Trophoblast cell (in vitro differentiated cells and primary cell): ENCODE measurements at regions not wholly inside any gene's neighbourhood (a gene's known extent, or its start where the extent isn't known, plus 50 kb on each side); places are given as distances from the start of the nearest gene placed in this dataset.

ENCODE experiments used
- DNase-seq, 2 donors: peaks; one replicate each; pipeline ENCODE4 v3.0.0-alpha.2; 2016
- H2AFZ ChIP-seq: 2 replicates; pipeline ENCODE4 v1.6.1; 2013; ENCODE audit warnings: low read length, moderate library complexity, mild to moderate bottlenecking; ENCODE audit not compliant: insufficient read depth, poor library complexity
- H2AK5ac ChIP-seq: 2 replicates; pipeline ENCODE4 v1.6.1; 2013; ENCODE audit warnings: mild to moderate bottlenecking, low read length
- H2BK120ac ChIP-seq: 2 replicates; pipeline ENCODE4 v1.6.1; 2013; ENCODE audit warnings: low read length, mild to moderate bottlenecking, moderate library complexity; ENCODE audit not compliant: insufficient read depth, poor library complexity
- H2BK12ac ChIP-seq: 2 replicates; pipeline ENCODE4 v1.6.1; 2013; ENCODE audit warnings: mild to moderate bottlenecking, low read length, moderate library complexity
- H2BK5ac ChIP-seq: 2 replicates; pipeline ENCODE4 v1.6.1; 2013; ENCODE audit warnings: low read length, low read depth, moderate library complexity, mild to moderate bottlenecking; ENCODE audit not compliant: poor library complexity
- H3K14ac ChIP-seq: 2 replicates; pipeline ENCODE4 v1.6.1; 2013; ENCODE audit warnings: mild to moderate bottlenecking, low read length
- H3K18ac ChIP-seq: 2 replicates; pipeline ENCODE4 v1.6.1; 2013; ENCODE audit warnings: mild to moderate bottlenecking, low read length
- H3K23ac ChIP-seq: 2 replicates; pipeline ENCODE4 v1.6.1; 2013; ENCODE audit warnings: low read length
- H3K27ac ChIP-seq: 2 replicates; pipeline ENCODE4 v1.5.1; 2013; ENCODE audit warnings: low read depth, mild to moderate bottlenecking, inconsistent platforms, low read length, moderate library complexity
- H3K27me3 ChIP-seq: 2 replicates; pipeline ENCODE4 v1.6.1; 2013; ENCODE audit warnings: inconsistent platforms, mild to moderate bottlenecking, low read length, moderate library complexity; ENCODE audit not compliant: insufficient read depth
- H3K36me3 ChIP-seq, 2 experiments: 1 replicate in 1 of 2; 2 replicates in 1 of 2; pipeline ENCODE4 v1.6.1; 2013; ENCODE audit warnings: low read length in 2 of 2, mild to moderate bottlenecking in 2 of 2, moderate library complexity in 1 of 2; ENCODE audit not compliant: insufficient read depth in 2 of 2, control insufficient read depth in 1 of 2
- H3K4ac ChIP-seq: 2 replicates; pipeline ENCODE4 v1.6.1; 2013; ENCODE audit warnings: low read depth, mild to moderate bottlenecking, low read length, moderate library complexity
- H3K4me1 ChIP-seq, 2 experiments: 1 replicate in 1 of 2; 2 replicates in 1 of 2; pipeline ENCODE4 v1.6.1; 2013; ENCODE audit warnings: low read length in 2 of 2, mild to moderate bottlenecking in 2 of 2, moderate library complexity in 1 of 2; ENCODE audit not compliant: insufficient read depth in 2 of 2, control insufficient read depth in 1 of 2
- H3K4me2 ChIP-seq: 2 replicates; pipeline ENCODE4 v1.6.1; 2013; ENCODE audit warnings: inconsistent platforms, mild to moderate bottlenecking, low read length, moderate library complexity
- H3K4me3 ChIP-seq: 2 replicates; pipeline ENCODE4 v1.5.1; 2013; ENCODE audit warnings: mild to moderate bottlenecking, low read depth, low read length, inconsistent platforms
- H3K79me1 ChIP-seq: one replicate; pipeline ENCODE4 v1.6.1; 2013; ENCODE audit warnings: low read length
- H3K79me2 ChIP-seq: 2 replicates; pipeline ENCODE4 v1.6.1; 2013; ENCODE audit warnings: low read length, mild to moderate bottlenecking; ENCODE audit not compliant: control insufficient read depth, insufficient read depth, poor library complexity
- H3K9ac ChIP-seq: 2 replicates; pipeline ENCODE4 v1.6.1; 2013; ENCODE audit warnings: mild to moderate bottlenecking, low read length
- H3K9me3 ChIP-seq: 2 replicates; pipeline ENCODE4 v1.6.1; 2013; ENCODE audit warnings: low read depth, mild to moderate bottlenecking, control low read depth, inconsistent platforms, low read length; ENCODE audit not compliant: insufficient read depth
- H4K12ac ChIP-seq: 2 replicates; pipeline ENCODE4 v1.6.1; 2013; ENCODE audit warnings: low read depth, mild to moderate bottlenecking, low read length, moderate library complexity
- H4K8ac ChIP-seq: 2 replicates; pipeline ENCODE4 v1.6.1; 2013; ENCODE audit warnings: low read depth, mild to moderate bottlenecking, low read length, moderate library complexity
- H4K91ac ChIP-seq: one replicate; pipeline ENCODE4 v1.6.1; 2013; ENCODE audit warnings: low read depth, mild to moderate bottlenecking, low read length, moderate library complexity
- WGBS: extraction: QIAGEN DNeasy Blood & Tissue Kit; methylation state at CpG from one replicate; pipeline ENCODE4 v1.1.7; 2013; ENCODE audit warnings: missing lambda C conversion rate; ENCODE audit not compliant: insufficient read length, insufficient coverage; ENCODE audit errors: extremely low coverage; 5-methylcytosine and 5-hydroxymethylcytosine counted together

GRCh38 chr13:74523057-74523456 lies 388.9 kb upstream of the KLF12 start:
- Histone ChIP-seq H2AFZ (no peak overlapping the region), H2BK12ac (no peak overlapping the region)

GRCh38 chr13:74511523-74511922 lies 377.3 kb upstream of the KLF12 start:
- H3K27me3 ChIP-seq = no peaks in the 10 kb centered on the region
- no CpG with 5 or more reads among the region's 3 CpGs for WGBS
- no peak overlapping the region for H2BK12ac ChIP-seq
- no peak overlapping the region for H3K4me3 ChIP-seq
- H4K91ac ChIP-seq = no peak overlapping the region
- no peak overlapping the region for H2BK120ac ChIP-seq
- no peak overlapping the region for H3K4ac ChIP-seq
- no peak overlapping the region for H3K14ac ChIP-seq
- H3K9ac ChIP-seq = no peak overlapping the region
- no peak overlapping the region for H2AFZ ChIP-seq
- no peaks in the 10 kb centered on the region for H3K9me3 ChIP-seq
- H3K18ac ChIP-seq = no peak overlapping the region
- H4K12ac ChIP-seq = no peak overlapping the region
- H3K79me1 ChIP-seq = no peaks in the 10 kb centered on the region
- no peak for DNase-seq
- H2BK5ac ChIP-seq = no peak overlapping the region
- H3K23ac ChIP-seq = no peak overlapping the region
- no peaks in the 10 kb centered on the region for H3K36me3 ChIP-seq
- H3K4me2 ChIP-seq = no peak overlapping the region
- no peaks in the 10 kb centered on the region for H3K4me1 ChIP-seq
- H3K27ac ChIP-seq = no peak overlapping the region
- H4K8ac ChIP-seq = no peak overlapping the region
- no peak overlapping the region for H2AK5ac ChIP-seq
- H3K79me2 ChIP-seq = no peaks in the 10 kb centered on the region

More at GRCh38 chr13:74523057-74523456, 388.9 kb upstream of the KLF12 start:
- Histone ChIP-seq H3K27ac (no peak overlapping the region), H3K4me3 (no peak overlapping the region), H3K4me1 (no peaks in the 10 kb centered on the region), H3K79me2 (no peaks in the 10 kb centered on the region), H3K9me3 (no peaks in the 10 kb centered on the region), H3K36me3 (no peaks in the 10 kb centered on the region), H4K91ac (no peak overlapping the region), H3K18ac (no peak overlapping the region), H2BK120ac (no peak overlapping the region), H3K23ac (no peak overlapping the region), H2AK5ac (no peak overlapping the region), H2BK5ac (no peak overlapping the region), H4K8ac (no peak overlapping the region), H3K14ac (no peak overlapping the region), H4K12ac (no peak overlapping the region), H3K27me3 (no peaks in the 10 kb centered on the region), H3K4me2 (no peak overlapping the region), H3K79me1 (no peaks in the 10 kb centered on the region), H3K4ac (no peak overlapping the region), H3K9ac (no peak overlapping the region)
- DNase-seq = no peak
- no CpG with 5 or more reads among the region's 2 CpGs for WGBS

GRCh38 chr13:74487091-74487722 lies 353.0 kb upstream of the KLF12 start:
- Histone ChIP-seq H3K79me1 (no peaks in the 10 kb centered on the region), H3K14ac (no peak overlapping the region), H2BK5ac (no peak overlapping the region), H4K91ac (no peak overlapping the region), H4K12ac (no peak overlapping the region), H3K27ac (no peak overlapping the region), H3K36me3 (no peaks in the 10 kb centered on the region), H3K4me1 (no peaks in the 10 kb centered on the region), H3K4me3 (no peak overlapping the region), H4K8ac (no peak overlapping the region), H3K23ac (no peak overlapping the region), H3K79me2 (no peaks in the 10 kb centered on the region), H3K9me3 (no peaks in the 10 kb centered on the region), H2BK120ac (no peak overlapping the region), H3K4me2 (no peak overlapping the region), H3K4ac (no peak overlapping the region), H2AK5ac (no peak overlapping the region), H3K27me3 (no peaks in the 10 kb centered on the region), H3K18ac (no peak overlapping the region), H3K9ac (no peak overlapping the region), H2BK12ac (no peak overlapping the region), H2AFZ (no peak overlapping the region)
- no peak for DNase-seq
- no CpG with 5 or more reads among the region's 3 CpGs for WGBS

- Histone ChIP-seq H3K27me3 (no peaks in the 10 kb centered on the region), H2AFZ (no peak overlapping the region), H3K14ac (no peak overlapping the region), H4K91ac (no peak overlapping the region), H4K12ac (no peak overlapping the region), H3K79me1 (no peaks in the 10 kb centered on the region), H3K4me1 (no peaks in the 10 kb centered on the region), H3K23ac (no peak overlapping the region), H3K18ac (no peak overlapping the region), H3K4ac (no peak overlapping the region), H3K4me3 (no peak overlapping the region), H3K79me2 (no peaks in the 10 kb centered on the region), H2BK12ac (no peak overlapping the region), H3K27ac (no peak overlapping the region), H4K8ac (no peak overlapping the region), H3K36me3 (no peaks in the 10 kb centered on the region), H2BK5ac (no peak overlapping the region), H3K4me2 (no peak overlapping the region), H2BK120ac (no peak overlapping the region), H2AK5ac (no peak overlapping the region), H3K9ac (no peak overlapping the region), H3K9me3 (no peaks in the 10 kb centered on the region)
- WGBS = no CpG with 5 or more reads among the region's 1 CpG
- DNase-seq = no peak
Measured at GRCh38 chr13:74485757-74486156, 351.6 kb upstream of the KLF12 start.
